Kidney (tissue), 13 donors: ENCODE measurements at regions not wholly inside any gene's neighbourhood (a gene's known extent, or its start where the extent isn't known, plus 50 kb on each side); places are given as distances from the start of the nearest gene placed in this dataset.

Experiments used
- DNase-seq, 5 donors: peaks; one replicate each; pipeline ENCODE4 v3.0.0-alpha.2; 2013 to 2020
- FAIRE-seq: peaks from 2 replicates; lab custom pipeline; 2012; peaks lifted over from hg19 to GRCh38; lab: Jason Lieb, UNC
- H3K27ac ChIP-seq, 2 donors: one replicate each; pipeline ENCODE4 v1.7.0; 2013; ENCODE audit warnings: low read depth in 2 of 2, low read length in 2 of 2, inconsistent platforms in 1 of 2
- H3K27me3 ChIP-seq: one replicate; pipeline ENCODE4 v1.7.1; 2013; ENCODE audit warnings: low read length, inconsistent platforms; ENCODE audit not compliant: control insufficient read depth, insufficient read depth
- H3K36me3 ChIP-seq, 3 donors: one replicate each; pipeline versions ENCODE4 v1.7.0 to v1.7.1; 2013; ENCODE audit warnings: low read length in 3 of 3, control low read depth in 1 of 3, inconsistent platforms in 1 of 3; ENCODE audit not compliant: insufficient read depth in 3 of 3, control insufficient read depth in 2 of 3
- H3K4me1 ChIP-seq, 3 donors: one replicate each; pipeline versions ENCODE4 v1.7.0 to v1.7.1; 2013; ENCODE audit warnings: low read length in 3 of 3, inconsistent platforms in 1 of 3, low read depth in 1 of 3; ENCODE audit not compliant: control insufficient read depth in 2 of 3, insufficient read depth in 2 of 3
- H3K4me3 ChIP-seq, 3 donors: one replicate each; pipeline versions ENCODE4 v1.7.0 to v1.8.1; 2013; ENCODE audit warnings: low read length in 3 of 3, control low read depth in 1 of 3, inconsistent platforms in 1 of 3
- H3K9ac ChIP-seq, 3 donors: one replicate each; pipeline versions ENCODE4 v1.7.0 to v1.7.1; 2013; ENCODE audit warnings: low read length in 3 of 3, control low read depth in 1 of 3, inconsistent platforms in 1 of 3
- H3K9me3 ChIP-seq, 3 donors: one replicate each; pipeline versions ENCODE4 v1.7.0 to v1.7.1; 2013; ENCODE audit warnings: low read length in 3 of 3, control low read depth in 1 of 3, inconsistent platforms in 1 of 3; ENCODE audit not compliant: control insufficient read depth in 2 of 3, insufficient read depth in 1 of 3
- intact Hi-C: fragments of 100-400 bp; cut with DNase I; formaldehyde crosslinking; loops from one replicate; pipeline ENCODE4 v1.11.1; 2022
- TF ChIP-seq, protein P1 (sequence below): IDR thresholded peaks from 3 replicates; pipeline ENCODE4 v1.5.1; 2012; ENCODE audit warnings: mild to moderate bottlenecking, moderate library complexity, borderline replicate concordance; ENCODE audit not compliant: insufficient read depth; ENCODE audit errors: extremely low read depth
- donor health status: control.
- donor health status: control.
- donor health status: control.
- donor health status: control.
- donor health status: control.
- donor health status: DM: yes; HTN: yes; CAD: no.
- donor health status: Normal renal cell carcinoma (clear cell type).

DNA sequence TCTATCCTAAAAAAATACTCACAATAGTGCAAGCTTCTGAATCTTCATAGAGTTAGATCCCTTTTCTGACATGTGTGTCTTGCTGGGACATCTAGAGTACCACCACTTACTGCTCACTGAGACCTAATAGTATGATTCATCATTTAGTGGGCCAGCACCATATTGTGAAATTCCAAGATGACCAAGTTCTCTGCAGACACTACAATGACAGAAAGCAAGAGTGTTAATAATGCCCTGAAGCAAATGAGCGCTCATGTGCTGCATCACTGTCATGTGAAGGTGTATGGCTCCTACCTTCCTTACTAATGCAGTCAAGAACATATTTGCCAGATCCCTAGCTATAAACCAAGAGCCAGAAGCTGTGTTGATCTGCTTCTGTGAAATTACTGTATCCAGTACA is 606.2 kb upstream of the NXPH2 start:
- intact Hi-C loops, result no loop called here
- H3K36me3 ChIP-seq, result no peaks in the 10 kb centered on the region
- H3K27ac ChIP-seq, result no peak overlapping the region
- no peak overlapping the region for H3K9ac ChIP-seq
- no peaks in the 10 kb centered on the region for H3K9me3 ChIP-seq
- no peak overlapping the region for H3K4me3 ChIP-seq
- no peaks in the 10 kb centered on the region for H3K27me3 ChIP-seq
- TF ChIP-seq, protein P1, sequence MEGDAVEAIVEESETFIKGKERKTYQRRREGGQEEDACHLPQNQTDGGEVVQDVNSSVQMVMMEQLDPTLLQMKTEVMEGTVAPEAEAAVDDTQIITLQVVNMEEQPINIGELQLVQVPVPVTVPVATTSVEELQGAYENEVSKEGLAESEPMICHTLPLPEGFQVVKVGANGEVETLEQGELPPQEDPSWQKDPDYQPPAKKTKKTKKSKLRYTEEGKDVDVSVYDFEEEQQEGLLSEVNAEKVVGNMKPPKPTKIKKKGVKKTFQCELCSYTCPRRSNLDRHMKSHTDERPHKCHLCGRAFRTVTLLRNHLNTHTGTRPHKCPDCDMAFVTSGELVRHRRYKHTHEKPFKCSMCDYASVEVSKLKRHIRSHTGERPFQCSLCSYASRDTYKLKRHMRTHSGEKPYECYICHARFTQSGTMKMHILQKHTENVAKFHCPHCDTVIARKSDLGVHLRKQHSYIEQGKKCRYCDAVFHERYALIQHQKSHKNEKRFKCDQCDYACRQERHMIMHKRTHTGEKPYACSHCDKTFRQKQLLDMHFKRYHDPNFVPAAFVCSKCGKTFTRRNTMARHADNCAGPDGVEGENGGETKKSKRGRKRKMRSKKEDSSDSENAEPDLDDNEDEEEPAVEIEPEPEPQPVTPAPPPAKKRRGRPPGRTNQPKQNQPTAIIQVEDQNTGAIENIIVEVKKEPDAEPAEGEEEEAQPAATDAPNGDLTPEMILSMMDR, result no peak
- H3K4me1 ChIP-seq, result no peaks in the 10 kb centered on the region
- FAIRE-seq, result no peak
- DNase-seq, result no peak

DNA sequence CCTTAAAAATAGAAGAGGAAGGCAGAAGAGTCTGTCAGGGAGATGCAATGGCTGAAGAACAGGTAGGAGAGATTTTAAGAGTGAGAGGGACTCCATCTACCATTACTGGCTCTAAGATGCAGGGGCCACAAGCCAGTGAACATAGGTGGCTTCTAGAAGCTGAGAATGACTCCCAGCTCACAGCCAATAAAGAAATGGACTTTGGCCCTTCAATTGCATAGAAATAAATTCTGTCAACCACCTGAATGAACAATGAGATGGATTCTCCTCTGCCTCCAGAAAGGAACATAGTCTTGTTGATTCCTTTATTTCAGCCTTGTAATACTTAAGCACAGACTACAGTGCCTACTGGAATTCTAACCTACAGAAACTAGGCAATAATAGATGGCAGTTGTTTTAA is 603.3 kb upstream of the NXPH2 start:
- FAIRE-seq, result no peak
- intact Hi-C loops, result no loop called here
- Histone ChIP-seq H3K27ac (no peak overlapping the region), H3K27me3 (no peaks in the 10 kb centered on the region), H3K9ac (no peak overlapping the region), H3K36me3 (no peaks in the 10 kb centered on the region), H3K4me1 (no peaks in the 10 kb centered on the region), H3K4me3 (no peak overlapping the region), H3K9me3 (no peaks in the 10 kb centered on the region)
- no peak for DNase-seq
- TF ChIP-seq, protein P1, result no peak

DNA sequence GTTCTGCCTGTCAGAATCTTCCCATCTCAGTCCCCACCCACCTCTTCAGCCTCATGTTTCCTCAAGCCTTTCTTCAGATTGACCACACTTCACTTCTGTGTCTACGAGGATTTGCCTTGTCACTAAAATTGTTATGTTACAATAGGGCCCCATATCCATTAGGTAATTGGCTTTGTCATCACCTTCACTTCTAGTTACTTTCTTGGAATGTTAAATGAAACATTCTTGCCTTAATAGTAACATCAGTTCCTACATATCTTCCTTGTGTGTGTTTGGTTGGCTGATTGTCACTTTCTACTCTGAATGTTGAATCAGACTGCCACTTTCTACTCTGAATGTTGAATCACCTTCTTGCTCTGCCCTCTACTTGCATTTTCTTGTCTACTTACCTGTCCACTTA is 599.9 kb upstream of the NXPH2 start:
- TF ChIP-seq, protein P1, result no peak
- Histone ChIP-seq H3K9me3 (no peaks in the 10 kb centered on the region), H3K4me3 (no peak overlapping the region), H3K36me3 (no peaks in the 10 kb centered on the region), H3K27ac (no peak overlapping the region), H3K9ac (no peak overlapping the region), H3K27me3 (no peaks in the 10 kb centered on the region), H3K4me1 (no peaks in the 10 kb centered on the region)
- DNase-seq (no peak), FAIRE-seq (no peak)
- intact Hi-C loops, result no loop called here

DNA sequence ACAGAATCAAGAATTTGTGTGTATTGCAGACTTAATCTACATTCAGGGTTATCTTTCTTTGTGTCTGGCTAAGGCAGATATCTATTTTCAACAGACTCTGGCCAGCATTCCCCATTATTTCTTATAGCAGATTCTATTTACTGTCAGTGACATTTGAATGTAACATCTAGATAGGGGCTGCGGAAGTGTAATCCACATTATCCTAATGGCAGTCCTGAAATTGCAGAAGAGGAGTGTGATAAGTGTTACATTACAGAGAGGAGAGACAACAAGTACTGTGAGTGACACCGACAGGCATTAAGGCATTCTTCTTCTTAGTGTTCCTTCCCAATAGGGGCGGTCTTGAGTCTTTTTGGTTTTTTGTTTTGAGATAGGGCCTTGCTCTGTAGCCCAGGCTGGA is 598.2 kb upstream of the NXPH2 start:
- no peak overlapping the region for H3K9ac ChIP-seq
- H3K4me1 ChIP-seq, result no peaks in the 10 kb centered on the region
- no peak overlapping the region for H3K27ac ChIP-seq
- FAIRE-seq (no peak), DNase-seq (no peak)
- TF ChIP-seq, protein P1, result no peak
- H3K36me3 ChIP-seq, result no peaks in the 10 kb centered on the region
- no peaks in the 10 kb centered on the region for H3K27me3 ChIP-seq
- intact Hi-C loops, result no loop called here
- H3K9me3 ChIP-seq, result no peaks in the 10 kb centered on the region
- H3K4me3 ChIP-seq, result no peak overlapping the region
